Transverse colon (tissue), 4 donors: ENCODE measurements at regions not wholly inside any gene's neighbourhood (a gene's known extent, or its start where the extent isn't known, plus 50 kb on each side); places are given as distances from the start of the nearest gene placed in this dataset.

Source experiments
- DNase-seq: peaks from one replicate; pipeline ENCODE4 v3.0.0-alpha.2; 2019
- H3K27ac ChIP-seq, 4 donors: fragments of 200-600 bp; sonication (generic); 2 replicates each; pipeline ENCODE4 v1.5.1; 2016 to 2018; ENCODE audit warnings: inconsistent platforms in 4 of 4
- H3K27me3 ChIP-seq: fragments of 200-600 bp; sonication (generic); 2 replicates; pipeline ENCODE4 v1.5.1; 2017; ENCODE audit warnings: inconsistent platforms
- H3K36me3 ChIP-seq, 4 donors: fragments of 200-600 bp; sonication (generic); 2 replicates each; pipeline ENCODE4 v1.5.1; 2017 to 2019; ENCODE audit warnings: inconsistent platforms in 4 of 4
- H3K4me1 ChIP-seq, 4 donors: fragments of 200-600 bp; sonication (generic); 2 replicates each; pipeline ENCODE4 v1.5.1; 2017 to 2020; ENCODE audit warnings: inconsistent platforms in 4 of 4
- H3K4me3 ChIP-seq, 4 donors: fragments of 200-600 bp; sonication (generic); 1 replicate in 1 of 4; 2 replicates in 3 of 4; pipeline versions ENCODE4 v1.5.1 to v1.6.1; 2017 to 2019; ENCODE audit warnings: inconsistent platforms in 4 of 4
- H3K9me3 ChIP-seq, 2 donors: fragments of 200-600 bp; sonication (generic); 2 replicates each; pipeline ENCODE4 v1.5.1; 2017 to 2019; ENCODE audit warnings: inconsistent platforms in 2 of 2
- EP300 ChIP-seq: sonication (generic); formaldehyde crosslinking; IDR thresholded peaks from one replicate; pipeline ENCODE4 v1.6.1; 2017; ENCODE audit warnings: antibody characterized with exemption, low read depth
- POLR2A ChIP-seq: fragments of 450-650 bp; IDR thresholded peaks from one replicate; pipeline ENCODE4 v1.6.1; 2016; ENCODE audit warnings: antibody characterized with exemption, mild to moderate bottlenecking, moderate library complexity
- POLR2AphosphoS5 ChIP-seq, 3 donors: sonication (generic); formaldehyde crosslinking; IDR thresholded peaks; one replicate each; pipeline ENCODE4 v1.6.1; 2016; ENCODE audit warnings: antibody characterized with exemption in 3 of 3
- WGBS, 2 donors: methylation state at CpG; one replicate each; pipeline ENCODE4 v1.1.5; 2018; ENCODE audit warnings: low coverage in 1 of 2; 5-methylcytosine and 5-hydroxymethylcytosine counted together
- in situ Hi-C, 4 donors: fragments of 200-750 bp; cut with MboI; loops; one replicate each; pipeline versions ENCODE4 v1.15.0 to v1.15.1; 2017; ENCODE audit warnings: low sequenced_read_pairs in 3 of 4, low pct_ligation_motif_present in 1 of 4, low pct_unique_long_range_greater_than_20kb in 1 of 4
- intact Hi-C: fragments of 100-400 bp; cut with DNase I; formaldehyde crosslinking; loops from one replicate; pipeline ENCODE4 v1.15.1; 2023; ENCODE audit warnings: low total_unique reads
- TF ChIP-seq, protein P1 (sequence below), 5 experiments: fragments of 200-600 bp in 3 of 5; fragments of 450-650 bp in 2 of 5; sonication (generic) in 3 of 5; IDR thresholded peaks; 1 replicate in 2 of 5; 2 replicates in 3 of 5; pipeline ENCODE4 v1.5.1; 2016 to 2017; ENCODE audit warnings: antibody characterized with exemption in 5 of 5, inconsistent platforms in 3 of 5, mild to moderate bottlenecking in 2 of 5, moderate library complexity in 1 of 5

DNA sequence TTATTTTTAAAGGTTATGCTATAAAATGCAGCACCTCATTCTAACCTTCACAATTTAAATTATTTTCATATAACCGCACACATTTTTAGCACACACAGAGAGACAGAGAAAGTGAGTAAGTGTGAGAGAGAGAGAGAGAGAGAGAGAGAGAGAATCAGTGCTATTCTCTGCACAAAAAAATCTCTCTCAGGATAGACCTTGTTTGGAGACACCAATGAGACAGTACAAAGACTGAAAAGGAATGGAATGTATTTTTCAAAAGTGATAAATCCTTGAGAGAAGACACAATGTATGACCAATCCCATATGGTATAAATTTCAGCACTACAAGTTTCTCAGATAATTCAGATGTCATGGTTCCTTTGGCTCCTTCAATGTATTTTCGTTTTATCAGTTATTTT is 132.1 kb upstream of the PCDH18 start:
- Histone ChIP-seq H3K4me1 (peaks cover 0 to 20% (median 5%) of the 10 kb centered on the region in 4 donors), H3K27ac (peak overlapping the region; percentile 60 to 77 (median 70)), H3K9me3 (no peaks in the 10 kb centered on the region), H3K36me3 (no peaks in the 10 kb centered on the region), H3K4me3 (no peak overlapping the region), H3K27me3 (no peaks in the 10 kb centered on the region)
- intact Hi-C loops, result loop anchor here (5.0 kb wide), 1 partner anchor 132 kb away; the partner anchor contains the start of gene PCDH18
- in situ Hi-C loops, result no loop called here
- WGBS, 2 donors, result 48 to 49% methylated on average over 2 of the region's 2 CpGs
- TF ChIP-seq, protein P1, sequence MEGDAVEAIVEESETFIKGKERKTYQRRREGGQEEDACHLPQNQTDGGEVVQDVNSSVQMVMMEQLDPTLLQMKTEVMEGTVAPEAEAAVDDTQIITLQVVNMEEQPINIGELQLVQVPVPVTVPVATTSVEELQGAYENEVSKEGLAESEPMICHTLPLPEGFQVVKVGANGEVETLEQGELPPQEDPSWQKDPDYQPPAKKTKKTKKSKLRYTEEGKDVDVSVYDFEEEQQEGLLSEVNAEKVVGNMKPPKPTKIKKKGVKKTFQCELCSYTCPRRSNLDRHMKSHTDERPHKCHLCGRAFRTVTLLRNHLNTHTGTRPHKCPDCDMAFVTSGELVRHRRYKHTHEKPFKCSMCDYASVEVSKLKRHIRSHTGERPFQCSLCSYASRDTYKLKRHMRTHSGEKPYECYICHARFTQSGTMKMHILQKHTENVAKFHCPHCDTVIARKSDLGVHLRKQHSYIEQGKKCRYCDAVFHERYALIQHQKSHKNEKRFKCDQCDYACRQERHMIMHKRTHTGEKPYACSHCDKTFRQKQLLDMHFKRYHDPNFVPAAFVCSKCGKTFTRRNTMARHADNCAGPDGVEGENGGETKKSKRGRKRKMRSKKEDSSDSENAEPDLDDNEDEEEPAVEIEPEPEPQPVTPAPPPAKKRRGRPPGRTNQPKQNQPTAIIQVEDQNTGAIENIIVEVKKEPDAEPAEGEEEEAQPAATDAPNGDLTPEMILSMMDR (IDR thresholded peaks at IDR 0.05), result no peak
- TF ChIP-seq EP300 (no peak), POLR2AphosphoS5 (IDR thresholded peaks at IDR 0.05) (no peak), POLR2A (no peak)
- no peak for DNase-seq

DNA sequence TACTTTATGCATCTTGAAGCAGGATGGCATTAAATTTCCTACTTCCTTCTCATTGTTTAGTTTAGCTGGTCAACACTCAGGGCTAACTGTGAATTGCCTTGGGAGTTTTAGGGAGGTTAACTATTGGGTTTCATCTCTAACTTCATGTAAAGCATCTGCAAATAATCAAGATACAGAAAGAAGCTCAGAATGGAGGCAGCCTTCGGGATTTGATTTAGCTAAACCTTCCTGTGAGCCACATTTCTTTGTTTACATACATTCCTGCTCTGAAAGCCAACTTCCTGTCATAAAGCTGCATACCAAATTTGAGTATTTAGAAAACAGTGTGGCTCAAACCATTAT is 131.7 kb upstream of the PCDH18 start:
- no peak for DNase-seq
- peaks cover 0 to 24% (median 5%) of the 10 kb centered on the region in 4 donors for H3K4me1 ChIP-seq
- H3K27me3 ChIP-seq, result no peaks in the 10 kb centered on the region
- H3K9me3 ChIP-seq, result no peaks in the 10 kb centered on the region
- TF ChIP-seq POLR2A, result no peak
- TF ChIP-seq, protein P1 (IDR thresholded peaks at IDR 0.05), result no peak
- TF ChIP-seq EP300, result no peak
- TF ChIP-seq POLR2AphosphoS5 (IDR thresholded peaks at IDR 0.05), result no peak
- no peak overlapping the region for H3K4me3 ChIP-seq
- H3K27ac ChIP-seq, result peak overlapping the region; percentile 60 to 77 (median 70)
- in situ Hi-C loops (no loop called here), intact Hi-C loops (loop anchor here (5.0 kb wide), 1 partner anchor 132 kb away; the partner anchor contains the start of gene PCDH18)
- H3K36me3 ChIP-seq, result no peaks in the 10 kb centered on the region
- WGBS, 2 donors, result 0% methylated on average over 1 of the region's 1 CpG

DNA sequence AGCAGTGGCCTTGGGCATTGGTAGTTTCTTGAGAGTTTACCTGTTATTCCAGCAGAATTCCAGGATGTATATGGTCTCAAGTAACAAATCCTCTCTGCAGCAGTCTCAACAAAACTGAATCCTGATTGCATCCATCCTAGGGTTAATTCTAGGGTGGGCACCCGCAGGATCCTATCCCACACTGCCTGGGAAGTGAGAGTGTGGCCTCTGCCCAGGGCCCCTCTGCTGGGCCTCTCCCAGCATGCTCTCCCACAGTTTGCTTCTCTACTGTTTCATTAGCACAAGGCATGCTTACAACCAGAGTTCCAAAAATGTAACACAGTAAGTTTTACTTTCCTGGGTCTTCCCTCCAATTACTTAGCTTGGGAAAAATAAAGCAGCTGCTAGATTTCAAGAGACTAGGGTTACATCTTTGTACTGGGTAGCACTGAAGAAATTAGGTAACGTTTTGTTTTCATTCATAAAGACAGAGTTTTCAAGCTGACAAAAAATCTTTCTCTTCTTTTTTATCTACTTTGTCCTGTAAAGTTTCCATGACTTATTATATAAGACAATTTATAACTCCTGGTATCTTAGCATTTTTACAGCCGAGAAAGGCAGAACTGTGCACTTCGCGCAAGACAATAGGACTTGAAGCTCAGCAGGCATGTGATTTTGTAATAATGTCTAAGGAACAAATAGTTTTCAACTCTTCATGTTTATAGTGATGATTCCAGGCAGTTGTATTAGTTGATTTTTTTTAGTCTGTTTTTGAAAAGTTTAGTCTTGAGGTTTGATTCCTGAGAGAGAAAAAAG is 131.2 kb upstream of the PCDH18 start:
- Histone ChIP-seq H3K9me3 (no peaks in the 10 kb centered on the region), H3K27me3 (no peaks in the 10 kb centered on the region), H3K27ac (peak overlapping the region; percentile 60 to 77 (median 70)), H3K36me3 (no peaks in the 10 kb centered on the region), H3K4me1 (peaks cover 0 to 25% (median 5%) of the 10 kb centered on the region in 4 donors), H3K4me3 (no peak overlapping the region)
- intact Hi-C loops (loop anchor here (5.0 kb wide), 1 partner anchor 131 kb away; the partner anchor contains the start of gene PCDH18), in situ Hi-C loops (no loop called here)
- TF ChIP-seq POLR2A (no peak), POLR2AphosphoS5 (IDR thresholded peaks at IDR 0.05) (peak in 1 of 3 donors; percentile 15)
- WGBS, 2 donors, result 49 to 88% methylated on average over 4 to 5 of the region's 5 CpGs
- DNase-seq, result no peak

DNA sequence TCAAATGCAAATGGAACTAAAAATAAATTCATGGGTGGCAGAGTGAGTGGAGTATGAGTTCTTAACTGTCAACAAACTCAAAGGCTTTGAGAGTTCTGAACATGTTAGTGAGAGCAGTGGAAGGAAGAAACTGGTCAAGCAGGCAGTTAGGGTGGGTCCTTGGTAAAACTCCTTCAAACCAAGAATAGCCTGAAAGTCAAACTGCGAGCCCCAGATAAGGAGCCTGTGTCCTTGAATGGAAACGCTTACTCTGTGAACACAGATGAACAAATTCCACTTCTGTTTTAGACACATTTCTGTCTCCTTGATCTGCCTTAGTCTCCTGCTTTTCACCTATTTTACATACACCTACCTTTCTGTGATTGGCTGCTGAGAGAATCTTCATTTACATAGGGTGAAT is 129.4 kb upstream of the PCDH18 start:
- Histone ChIP-seq H3K4me3 (no peak overlapping the region), H3K9me3 (no peaks in the 10 kb centered on the region), H3K27me3 (no peaks in the 10 kb centered on the region), H3K36me3 (no peaks in the 10 kb centered on the region), H3K4me1 (peaks cover 0 to 25% (median 5%) of the 10 kb centered on the region in 4 donors), H3K27ac (peak overlapping the region in 3 of 4 donors; percentile 15 to 77 (median 69))
- intact Hi-C loops, result loop anchor here (5.0 kb wide), 1 partner anchor 129 kb away; the partner anchor contains the start of gene PCDH18
- no peak for DNase-seq
- WGBS, 2 donors, result 80 to 87% methylated on average over 1 to 2 of the region's 2 CpGs
- in situ Hi-C loops, result no loop called here
- no peak for TF ChIP-seq POLR2AphosphoS5 (IDR thresholded peaks at IDR 0.05)
- TF ChIP-seq POLR2A, result no peak
- TF ChIP-seq EP300, result no peak
- TF ChIP-seq, protein P1 (IDR thresholded peaks at IDR 0.05), result no peak
